HepG2 (cell line): ENCODE measurements at regions not wholly inside any gene's neighbourhood (a gene's known extent, or its start where the extent isn't known, plus 50 kb on each side); places are given as distances from the start of the nearest gene placed in this dataset.

Experiments used
- ATF1 ChIP-seq: IDR thresholded peaks from 2 replicates; pipeline ENCODE4 v1.6.1; 2016; ENCODE audit warnings: mild to moderate bottlenecking, control low read depth
- ATF3 ChIP-seq: sonication (generic); formaldehyde crosslinking; IDR thresholded peaks from 2 replicates; pipeline ENCODE4 v1.4.0; 2020; ENCODE audit warnings: missing genetic modification reagents
- CBX2 ChIP-seq, 2 experiments: fragments of 200-600 bp in 1 of 2; sonication (generic); formaldehyde crosslinking in 1 of 2; IDR thresholded peaks; 2 replicates each; pipeline versions ENCODE4 v1.7.0 to v1.8.1; 2018 to 2022; ENCODE audit warnings: low read depth in 2 of 2, low read length in 1 of 2, mild to moderate bottlenecking in 1 of 2, missing genetic modification reagents in 1 of 2
- CHD2 ChIP-seq: IDR thresholded peaks from 2 replicates; pipeline ENCODE4 v1.6.1; 2011; ENCODE audit warnings: low read depth, low read length, improper control_type of control experiment
- JUN ChIP-seq: sonication (generic); formaldehyde crosslinking; IDR thresholded peaks from 2 replicates; pipeline ENCODE4 v1.4.0; 2020; ENCODE audit warnings: mild to moderate bottlenecking, missing genetic modification reagents
- KLF11 ChIP-seq: IDR thresholded peaks from 2 replicates; pipeline ENCODE4 v1.6.1; 2016; ENCODE audit warnings: missing compliant biosample characterization
- KLF13 ChIP-seq: sonication (generic); formaldehyde crosslinking; IDR thresholded peaks from 2 replicates; pipeline ENCODE4 v1.4.0; 2020; ENCODE audit warnings: mild to moderate bottlenecking, missing genetic modification reagents
- MXD1 ChIP-seq: sonication (generic); formaldehyde crosslinking; IDR thresholded peaks from 2 replicates; pipeline ENCODE4 v1.4.0; 2020; ENCODE audit warnings: mild to moderate bottlenecking, missing genetic modification reagents
- NCOA1 ChIP-seq: sonication (generic); formaldehyde crosslinking; IDR thresholded peaks from 2 replicates; pipeline ENCODE4 v1.9.0; 2021; ENCODE audit warnings: missing genetic modification reagents
- PHF5A ChIP-seq: IDR thresholded peaks from one replicate; pipeline ENCODE4 v1.6.1; 2018; ENCODE audit warnings: low read depth, missing genetic modification reagents; ENCODE audit not compliant: unreplicated experiment
- TFE3 ChIP-seq: IDR thresholded peaks from 2 replicates; pipeline ENCODE4 v1.6.1; 2016
- ZBTB25 ChIP-seq: IDR thresholded peaks from 2 replicates; pipeline ENCODE4 v1.6.1; 2018; ENCODE audit warnings: missing genetic modification reagents
- ZFP36L1 ChIP-seq: sonication (generic); formaldehyde crosslinking; IDR thresholded peaks from 2 replicates; pipeline ENCODE4 v1.8.0; 2022; ENCODE audit warnings: mild to moderate bottlenecking, missing genetic modification reagents, moderate library complexity
- ZNF143 ChIP-seq: sonication (generic); formaldehyde crosslinking; IDR thresholded peaks from 2 replicates; pipeline ENCODE4 v1.4.0; 2020; ENCODE audit warnings: missing genetic modification reagents
- ZNF326 ChIP-seq: sonication (generic); formaldehyde crosslinking; IDR thresholded peaks from 2 replicates; pipeline ENCODE4 v1.4.0; 2020; ENCODE audit warnings: missing genetic modification reagents, borderline replicate concordance
- ZNF430 ChIP-seq: sonication (generic); formaldehyde crosslinking; IDR thresholded peaks from 2 replicates; pipeline ENCODE4 v1.9.0; 2021; ENCODE audit warnings: mild to moderate bottlenecking, missing genetic modification reagents
- ZNF460 ChIP-seq: sonication (generic); formaldehyde crosslinking; IDR thresholded peaks from 2 replicates; pipeline ENCODE4 v1.5.1; 2020; ENCODE audit warnings: missing genetic modification reagents, mild to moderate bottlenecking, borderline replicate concordance
- ZNF530 ChIP-seq: sonication (generic); formaldehyde crosslinking; IDR thresholded peaks from 2 replicates; pipeline ENCODE4 v1.5.0; 2020; ENCODE audit warnings: low read depth, mild to moderate bottlenecking, missing genetic modification reagents
- ZNF567 ChIP-seq: sonication (generic); formaldehyde crosslinking; IDR thresholded peaks from 2 replicates; pipeline ENCODE4 v1.8.1; 2023; ENCODE audit warnings: mild to moderate bottlenecking, missing genetic modification reagents, borderline replicate concordance
- ZNF678 ChIP-seq: sonication (generic); formaldehyde crosslinking; IDR thresholded peaks from 2 replicates; pipeline ENCODE4 v1.4.0; 2020; ENCODE audit warnings: mild to moderate bottlenecking, missing genetic modification reagents
- ZNF761 ChIP-seq: sonication (generic); formaldehyde crosslinking; conservative IDR thresholded peaks from 2 replicates; pipeline ENCODE4 v1.4.0; 2020; ENCODE audit warnings: mild to moderate bottlenecking, missing genetic modification reagents
- ZSCAN21 ChIP-seq: sonication (generic); formaldehyde crosslinking; IDR thresholded peaks from 2 replicates; pipeline ENCODE4 v1.8.0; 2022; ENCODE audit warnings: mild to moderate bottlenecking, missing genetic modification reagents, moderate library complexity, borderline replicate concordance
- TF ChIP-seq, protein P1 (sequence below): sonication (generic); formaldehyde crosslinking; IDR thresholded peaks from 2 replicates; pipeline ENCODE4 v1.4.0; 2020; ENCODE audit warnings: missing genetic modification reagents

- TF ChIP-seq CBX2 (IDR thresholded peaks at IDR 0.05; ENCODE audit: low read depth, low read length) (no peak), CBX2 (CRISPR knock-in tag; IDR thresholded peaks at IDR 0.05; ENCODE audit: low read depth) (no peak), ZSCAN21 (CRISPR knock-in tag) (peak; percentile 99), ZNF460 (CRISPR knock-in tag) (no peak), ZNF326 (CRISPR knock-in tag) (no peak), ZBTB25 (CRISPR knock-in tag) (no peak; the same call in 1 of the 2 replicates), PHF5A (CRISPR knock-in tag) (no peak), ZNF678 (no peak), CHD2 (no peak), ATF3 (CRISPR knock-in tag) (peak; percentile 79), TFE3 (CRISPR knock-in tag) (no peak; the same call in 1 of the 2 replicates), JUN (CRISPR knock-in tag) (peak; percentile 38; the same call in 1 of the 2 replicates), KLF11 (peak; percentile 19; the same call in 1 of the 2 replicates), NCOA1 (CRISPR knock-in tag) (no peak), ATF1 (CRISPR knock-in tag) (peak; percentile 60; the same call in 1 of the 2 replicates), ZFP36L1 (CRISPR knock-in tag) (peak; percentile 51; the same call in 1 of the 2 replicates), MXD1 (CRISPR knock-in tag) (no peak), ZNF761 (peak; percentile 43; the same call in 1 of the 2 replicates), ZNF530 (CRISPR knock-in tag) (no peak), KLF13 (CRISPR knock-in tag) (no peak), ZNF143 (CRISPR knock-in tag) (no peak), ZNF567 (CRISPR knock-in tag) (no peak), ZNF430 (CRISPR knock-in tag) (peak; percentile 42; the same call in 1 of the 2 replicates)
- TF ChIP-seq, protein P1, sequence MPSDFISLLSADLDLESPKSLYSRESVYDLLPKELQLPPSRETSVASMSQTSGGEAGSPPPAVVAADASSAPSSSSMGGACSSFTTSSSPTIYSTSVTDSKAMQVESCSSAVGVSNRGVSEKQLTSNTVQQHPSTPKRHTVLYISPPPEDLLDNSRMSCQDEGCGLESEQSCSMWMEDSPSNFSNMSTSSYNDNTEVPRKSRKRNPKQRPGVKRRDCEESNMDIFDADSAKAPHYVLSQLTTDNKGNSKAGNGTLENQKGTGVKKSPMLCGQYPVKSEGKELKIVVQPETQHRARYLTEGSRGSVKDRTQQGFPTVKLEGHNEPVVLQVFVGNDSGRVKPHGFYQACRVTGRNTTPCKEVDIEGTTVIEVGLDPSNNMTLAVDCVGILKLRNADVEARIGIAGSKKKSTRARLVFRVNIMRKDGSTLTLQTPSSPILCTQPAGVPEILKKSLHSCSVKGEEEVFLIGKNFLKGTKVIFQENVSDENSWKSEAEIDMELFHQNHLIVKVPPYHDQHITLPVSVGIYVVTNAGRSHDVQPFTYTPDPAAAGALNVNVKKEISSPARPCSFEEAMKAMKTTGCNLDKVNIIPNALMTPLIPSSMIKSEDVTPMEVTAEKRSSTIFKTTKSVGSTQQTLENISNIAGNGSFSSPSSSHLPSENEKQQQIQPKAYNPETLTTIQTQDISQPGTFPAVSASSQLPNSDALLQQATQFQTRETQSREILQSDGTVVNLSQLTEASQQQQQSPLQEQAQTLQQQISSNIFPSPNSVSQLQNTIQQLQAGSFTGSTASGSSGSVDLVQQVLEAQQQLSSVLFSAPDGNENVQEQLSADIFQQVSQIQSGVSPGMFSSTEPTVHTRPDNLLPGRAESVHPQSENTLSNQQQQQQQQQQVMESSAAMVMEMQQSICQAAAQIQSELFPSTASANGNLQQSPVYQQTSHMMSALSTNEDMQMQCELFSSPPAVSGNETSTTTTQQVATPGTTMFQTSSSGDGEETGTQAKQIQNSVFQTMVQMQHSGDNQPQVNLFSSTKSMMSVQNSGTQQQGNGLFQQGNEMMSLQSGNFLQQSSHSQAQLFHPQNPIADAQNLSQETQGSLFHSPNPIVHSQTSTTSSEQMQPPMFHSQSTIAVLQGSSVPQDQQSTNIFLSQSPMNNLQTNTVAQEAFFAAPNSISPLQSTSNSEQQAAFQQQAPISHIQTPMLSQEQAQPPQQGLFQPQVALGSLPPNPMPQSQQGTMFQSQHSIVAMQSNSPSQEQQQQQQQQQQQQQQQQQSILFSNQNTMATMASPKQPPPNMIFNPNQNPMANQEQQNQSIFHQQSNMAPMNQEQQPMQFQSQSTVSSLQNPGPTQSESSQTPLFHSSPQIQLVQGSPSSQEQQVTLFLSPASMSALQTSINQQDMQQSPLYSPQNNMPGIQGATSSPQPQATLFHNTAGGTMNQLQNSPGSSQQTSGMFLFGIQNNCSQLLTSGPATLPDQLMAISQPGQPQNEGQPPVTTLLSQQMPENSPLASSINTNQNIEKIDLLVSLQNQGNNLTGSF (CRISPR knock-in tag): peak; percentile 70; the same call in 1 of the 2 replicates
These were observed 110.2 kb upstream of the EGFLAM start (continued) for GRCh38 chr5:38148021-38148625.
